ENCODE measurements at regions not wholly inside any gene's neighbourhood (a gene's known extent, or its start where the extent isn't known, plus 50 kb on each side); places are given as distances from the start of the nearest gene placed in this dataset.

GRCh38 chr2:147491506-147491905 lies 353.3 kb upstream of the ACVR2A start:
- Mint-ChIP-seq H3K4me3 (ENCODE audit: unreplicated experiment) (no peak overlapping the region), H3K36me3 (ENCODE audit: low read depth) (no peaks in the 10 kb centered on the region), H3K27ac (ENCODE audit: unreplicated experiment) (no peak overlapping the region), H3K27me3 (ENCODE audit: low read depth) (no peaks in the 10 kb centered on the region), H3K4me1 (ENCODE audit: low read depth) (peaks cover 3% of the 10 kb centered on the region), H3K9me3 (ENCODE audit: low read depth) (peaks cover 6% of the 10 kb centered on the region)
- no peak for TF ChIP-seq CTCF (IDR thresholded peaks at IDR 0.05)
- DNase-seq (ENCODE audit: low spot score): no peak

- H3K36me3 Mint-ChIP-seq (ENCODE audit: low read depth): no peaks in the 10 kb centered on the region
- H3K27ac Mint-ChIP-seq (ENCODE audit: unreplicated experiment): no peak overlapping the region
- TF ChIP-seq CTCF (IDR thresholded peaks at IDR 0.05): no peak
- H3K4me1 Mint-ChIP-seq (ENCODE audit: low read depth): peaks cover under 1% of the 10 kb centered on the region
- no peak for DNase-seq (ENCODE audit: low spot score)
- peaks cover 6% of the 10 kb centered on the region for H3K9me3 Mint-ChIP-seq (ENCODE audit: low read depth)
- H3K4me3 Mint-ChIP-seq (ENCODE audit: unreplicated experiment): no peak overlapping the region
- no peaks in the 10 kb centered on the region for H3K27me3 Mint-ChIP-seq (ENCODE audit: low read depth)
Measured at GRCh38 chr2:147490401-147491261, 354.2 kb upstream of the ACVR2A start.

GRCh38 chr2:147488472-147488871 lies 356.4 kb upstream of the ACVR2A start:
- H3K27ac Mint-ChIP-seq (ENCODE audit: unreplicated experiment): no peak overlapping the region
- no peaks in the 10 kb centered on the region for H3K36me3 Mint-ChIP-seq (ENCODE audit: low read depth)
- H3K4me1 Mint-ChIP-seq (ENCODE audit: low read depth): no peaks in the 10 kb centered on the region
- H3K4me3 Mint-ChIP-seq (ENCODE audit: unreplicated experiment): no peak overlapping the region
- DNase-seq (ENCODE audit: low spot score): no peak
- H3K27me3 Mint-ChIP-seq (ENCODE audit: low read depth): no peaks in the 10 kb centered on the region
- TF ChIP-seq CTCF (IDR thresholded peaks at IDR 0.05): no peak
- no peaks in the 10 kb centered on the region for H3K9me3 Mint-ChIP-seq (ENCODE audit: low read depth)

- Mint-ChIP-seq H3K9me3 (ENCODE audit: low read depth) (no peaks in the 10 kb centered on the region), H3K4me1 (ENCODE audit: low read depth) (no peaks in the 10 kb centered on the region), H3K27me3 (ENCODE audit: low read depth) (no peaks in the 10 kb centered on the region), H3K27ac (ENCODE audit: unreplicated experiment) (no peak overlapping the region), H3K4me3 (ENCODE audit: unreplicated experiment) (no peak overlapping the region), H3K36me3 (ENCODE audit: low read depth) (no peaks in the 10 kb centered on the region)
- no peak for TF ChIP-seq CTCF (IDR thresholded peaks at IDR 0.05)
- no peak for DNase-seq (ENCODE audit: low spot score)
Measured at GRCh38 chr2:147487978-147488289, 356.9 kb upstream of the ACVR2A start.

GRCh38 chr2:147487286-147487977 lies 357.4 kb upstream of the ACVR2A start:
- H3K4me3 Mint-ChIP-seq (ENCODE audit: unreplicated experiment): no peak overlapping the region
- H3K4me1 Mint-ChIP-seq (ENCODE audit: low read depth): no peaks in the 10 kb centered on the region

More at GRCh38 chr2:147487286-147487977, 357.4 kb upstream of the ACVR2A start:
- no peak for DNase-seq (ENCODE audit: low spot score)
- no peak for TF ChIP-seq CTCF (IDR thresholded peaks at IDR 0.05)
- no peak overlapping the region for H3K27ac Mint-ChIP-seq (ENCODE audit: unreplicated experiment)
- no peaks in the 10 kb centered on the region for H3K9me3 Mint-ChIP-seq (ENCODE audit: low read depth)
- no peaks in the 10 kb centered on the region for H3K36me3 Mint-ChIP-seq (ENCODE audit: low read depth)
- no peaks in the 10 kb centered on the region for H3K27me3 Mint-ChIP-seq (ENCODE audit: low read depth)
